CD8-positive, alpha-beta memory T cell (primary cell): ENCODE measurements at regions not wholly inside any gene's neighbourhood (a gene's known extent, or its start where the extent isn't known, plus 50 kb on each side); places are given as distances from the start of the nearest gene placed in this dataset.

Experiments
- CTCF ChIA-PET: fragments of 350-600 bp; sonication (Branson Sonifier 250); formaldehyde crosslinking; loops from one replicate; lab custom pipeline; 2021; ENCODE audit warnings: antibody characterized with exemption; lab: Charles Lee
- POLR2A ChIA-PET: fragments of 350-600 bp; sonication (Branson Sonifier 250); formaldehyde crosslinking; loops from one replicate; lab custom pipeline; 2021; ENCODE audit warnings: antibody characterized with exemption; lab: Charles Lee
- DNase-seq, 5 donors: peaks; one replicate each; pipeline versions ENCODE4 v3.0.0 to v3.0.0-alpha.2; 2020 to 2022; ENCODE audit warnings: mixed read lengths in 1 of 5
- H3K27ac ChIP-seq: one replicate; pipeline ENCODE4 v1.7.0; 2013; ENCODE audit warnings: low read depth, mild to moderate bottlenecking, low read length, moderate library complexity
- H3K27me3 ChIP-seq: 2 replicates; pipeline ENCODE4 v1.7.0; 2013; ENCODE audit warnings: low read length, mild to moderate bottlenecking; ENCODE audit not compliant: insufficient read depth, poor library complexity, severe bottlenecking
- H3K36me3 ChIP-seq: 2 replicates; pipeline ENCODE4 v1.7.0; 2013; ENCODE audit warnings: mild to moderate bottlenecking, low read length, moderate library complexity; ENCODE audit not compliant: insufficient read depth
- H3K4me1 ChIP-seq: 2 replicates; pipeline ENCODE4 v1.7.0; 2013; ENCODE audit warnings: mild to moderate bottlenecking, low read length, moderate library complexity; ENCODE audit not compliant: insufficient read depth
- H3K4me3 ChIP-seq: 2 replicates; pipeline ENCODE4 v1.7.0; 2013; ENCODE audit warnings: mild to moderate bottlenecking, low read length
- H3K9me3 ChIP-seq: 2 replicates; pipeline ENCODE4 v1.7.0; 2013; ENCODE audit warnings: mild to moderate bottlenecking, low read length
- H3K27ac Mint-ChIP-seq, 8 donors: one replicate each; pipeline ENCODE4 v1.8.0; 2020 to 2021; ENCODE audit warnings: mixed read lengths in 8 of 8, mild to moderate bottlenecking in 6 of 8, inconsistent platforms in 3 of 8, moderate library complexity in 3 of 8
- H3K27me3 Mint-ChIP-seq, 2 donors: one replicate each; pipeline ENCODE4 v1.8.0; 2020 to 2021; ENCODE audit warnings: mixed read lengths in 2 of 2, mild to moderate bottlenecking in 1 of 2, moderate library complexity in 1 of 2
- H3K36me3 Mint-ChIP-seq, 3 donors: one replicate each; pipeline ENCODE4 v1.8.0; 2020 to 2021; ENCODE audit warnings: mixed read lengths in 3 of 3, inconsistent platforms in 1 of 3, mild to moderate bottlenecking in 1 of 3
- H3K4me1 Mint-ChIP-seq, 3 donors: one replicate each; pipeline ENCODE4 v1.8.0; 2020 to 2021; ENCODE audit warnings: mixed read lengths in 3 of 3, inconsistent platforms in 1 of 3, mild to moderate bottlenecking in 1 of 3
- H3K4me3 Mint-ChIP-seq, 7 donors: one replicate each; pipeline ENCODE4 v1.8.0; 2020 to 2021; ENCODE audit warnings: mixed read lengths in 7 of 7, mild to moderate bottlenecking in 6 of 7, moderate library complexity in 4 of 7, inconsistent platforms in 2 of 7
- H3K9me3 Mint-ChIP-seq, 5 donors: one replicate each; pipeline ENCODE4 v1.8.0; 2020 to 2022; ENCODE audit warnings: mixed read lengths in 5 of 5, mild to moderate bottlenecking in 3 of 5, moderate library complexity in 2 of 5, inconsistent platforms in 1 of 5

DNA sequence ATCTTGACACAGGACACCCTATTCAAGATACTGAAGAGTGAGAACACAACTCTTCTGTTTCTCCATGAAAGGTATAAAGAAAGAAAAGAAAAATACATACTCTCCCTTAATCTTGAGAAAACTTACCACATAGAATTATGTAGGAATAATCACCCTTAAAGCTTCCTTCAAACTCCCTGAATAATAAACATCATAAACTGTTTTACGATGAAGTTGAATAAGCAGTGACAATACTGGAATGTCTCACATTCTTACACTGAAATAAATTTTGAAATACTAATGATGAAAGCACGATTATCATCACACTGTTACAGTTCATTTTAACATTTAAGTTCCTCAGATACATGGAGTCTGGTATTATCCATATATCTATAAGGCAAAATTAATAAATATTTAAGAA is 306.2 kb downstream of the IPMK start:
- H3K27me3 Mint-ChIP-seq = peaks cover 0 to 2% of the 10 kb centered on the region in 2 donors
- H3K27ac Mint-ChIP-seq = no peak overlapping the region
- CTCF ChIA-PET = no interaction called here

DNA sequence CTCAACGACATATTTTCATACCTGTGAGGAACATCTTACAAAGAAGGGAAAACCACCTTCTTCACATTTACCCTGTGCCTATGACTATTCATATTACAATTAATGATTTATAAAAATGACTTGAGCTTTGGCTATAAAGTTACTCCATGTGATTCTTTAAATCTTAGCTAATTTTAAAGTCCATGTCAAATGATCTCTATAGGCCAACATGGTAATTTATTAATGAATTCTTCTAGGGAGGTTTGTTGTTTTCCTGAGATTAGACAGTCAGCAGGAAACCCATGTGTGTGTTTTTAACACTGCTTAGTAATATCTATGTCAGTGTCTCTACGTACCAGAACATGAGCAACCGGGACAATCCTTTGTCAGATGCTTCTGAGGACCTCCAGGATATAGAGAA is 307.3 kb downstream of the IPMK start:
- Histone ChIP-seq H3K36me3 (no peaks in the 10 kb centered on the region), H3K9me3 (no peaks in the 10 kb centered on the region), H3K27me3 (no peaks in the 10 kb centered on the region), H3K27ac (no peak overlapping the region), H3K4me1 (no peaks in the 10 kb centered on the region), H3K4me3 (no peak overlapping the region)
- ChIA-PET CTCF (interaction anchor here (0.5 kb wide), 1 partner anchor 20 kb away, joined by 3 read pairs; no protein-coding TSS in a partner anchor), POLR2A (no interaction called here)
- peaks cover 0 to 2% of the 10 kb centered on the region in 2 donors for H3K27me3 Mint-ChIP-seq
- no peaks in the 10 kb centered on the region for H3K4me1 Mint-ChIP-seq
- no peak overlapping the region for H3K4me3 Mint-ChIP-seq
- no peak for DNase-seq
- H3K27ac Mint-ChIP-seq = no peak overlapping the region
- H3K36me3 Mint-ChIP-seq = no peaks in the 10 kb centered on the region
- peaks cover 0 to 8% (median 4%) of the 10 kb centered on the region in 5 donors for H3K9me3 Mint-ChIP-seq

More for the DNA sequence above, 306.2 kb downstream of the IPMK start:
- peaks cover 0 to 13% (median 4%) of the 10 kb centered on the region in 5 donors for H3K9me3 Mint-ChIP-seq
- no peaks in the 10 kb centered on the region for H3K36me3 ChIP-seq
- no peaks in the 10 kb centered on the region for H3K4me1 ChIP-seq
- POLR2A ChIA-PET = no interaction called here
- H3K27ac ChIP-seq = no peak overlapping the region
- H3K36me3 Mint-ChIP-seq = no peaks in the 10 kb centered on the region
- DNase-seq = no peak
- no peaks in the 10 kb centered on the region for H3K9me3 ChIP-seq
- H3K4me1 Mint-ChIP-seq = no peaks in the 10 kb centered on the region
- H3K4me3 ChIP-seq = no peak overlapping the region
- no peak overlapping the region for H3K4me3 Mint-ChIP-seq
- H3K27me3 ChIP-seq = no peaks in the 10 kb centered on the region

DNA sequence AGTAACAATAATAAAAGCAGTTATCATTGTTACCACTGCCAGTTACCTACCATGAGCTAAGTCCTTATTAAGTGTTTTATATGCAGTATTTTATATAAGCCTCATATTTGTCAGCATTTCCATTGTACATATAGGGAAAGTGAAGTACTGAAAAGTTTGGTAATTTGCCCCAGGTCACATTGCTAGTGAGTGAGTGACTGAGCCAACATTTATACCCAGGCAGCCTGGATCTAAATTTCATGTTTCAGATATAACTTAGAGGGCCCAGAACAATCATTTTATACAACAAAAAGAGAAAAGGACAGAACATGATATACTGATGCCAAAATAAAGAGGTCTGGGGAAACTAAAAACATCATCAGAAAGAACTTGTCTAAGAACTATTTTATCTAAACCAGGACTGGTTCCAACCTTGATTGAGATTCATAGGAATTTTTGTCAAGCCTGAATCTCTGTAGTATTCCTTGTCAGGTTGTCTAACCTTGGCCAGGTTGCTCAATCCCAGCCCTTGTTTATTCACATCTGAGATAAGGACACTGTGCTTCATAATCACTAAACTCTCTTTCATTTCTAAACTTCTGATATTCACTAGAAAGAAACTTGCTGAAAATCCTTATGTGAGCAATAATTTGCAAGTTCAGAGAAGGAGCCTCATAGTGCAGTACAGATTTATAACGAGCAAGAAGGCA is 308.2 kb downstream of the IPMK start:
- ChIA-PET CTCF (no interaction called here), POLR2A (no interaction called here)
- H3K9me3 Mint-ChIP-seq = peaks cover 0 to 8% (median 4%) of the 10 kb centered on the region in 5 donors
- Histone ChIP-seq H3K27ac (no peak overlapping the region), H3K4me1 (no peaks in the 10 kb centered on the region), H3K4me3 (no peak overlapping the region), H3K27me3 (no peaks in the 10 kb centered on the region), H3K9me3 (no peaks in the 10 kb centered on the region), H3K36me3 (no peaks in the 10 kb centered on the region)
- no peaks in the 10 kb centered on the region for H3K36me3 Mint-ChIP-seq
- H3K4me1 Mint-ChIP-seq = no peaks in the 10 kb centered on the region
- no peak overlapping the region for H3K27ac Mint-ChIP-seq
- H3K4me3 Mint-ChIP-seq = no peak overlapping the region
- H3K27me3 Mint-ChIP-seq = peaks cover 0 to 4% of the 10 kb centered on the region in 2 donors
- no peak for DNase-seq

DNA sequence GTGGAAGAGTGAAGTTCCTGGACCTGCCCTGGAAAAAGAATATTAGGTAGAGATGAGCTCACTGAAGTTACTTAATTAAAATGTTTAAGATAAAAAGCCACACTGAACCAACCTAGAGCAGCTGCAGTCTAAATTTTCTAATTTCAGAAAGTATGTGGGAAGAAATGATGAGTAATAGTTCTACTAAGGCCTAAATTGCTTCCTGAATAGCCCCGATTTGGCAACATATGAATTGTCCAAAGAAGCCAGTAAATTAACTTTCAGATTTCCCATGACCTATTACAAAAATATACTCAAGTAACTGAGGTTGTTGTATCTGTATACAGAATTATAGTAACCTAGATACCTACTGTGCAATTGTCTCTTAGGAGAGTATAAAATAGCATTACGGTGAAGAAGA is 312.6 kb downstream of the IPMK start:
- H3K9me3 ChIP-seq = no peaks in the 10 kb centered on the region
- DNase-seq = no peak
- H3K4me3 ChIP-seq = no peak overlapping the region
- no peak overlapping the region for H3K27ac ChIP-seq
- Mint-ChIP-seq H3K9me3 (peaks cover 0 to 2% (median 0%) of the 10 kb centered on the region in 5 donors), H3K4me3 (no peak overlapping the region), H3K27ac (no peak overlapping the region), H3K36me3 (no peaks in the 10 kb centered on the region), H3K27me3 (peaks cover 0 to 2% of the 10 kb centered on the region in 2 donors), H3K4me1 (no peaks in the 10 kb centered on the region)
- CTCF ChIA-PET = no interaction called here
- H3K36me3 ChIP-seq = no peaks in the 10 kb centered on the region
- no peaks in the 10 kb centered on the region for H3K4me1 ChIP-seq
- no peaks in the 10 kb centered on the region for H3K27me3 ChIP-seq
- POLR2A ChIA-PET = no interaction called here

DNA sequence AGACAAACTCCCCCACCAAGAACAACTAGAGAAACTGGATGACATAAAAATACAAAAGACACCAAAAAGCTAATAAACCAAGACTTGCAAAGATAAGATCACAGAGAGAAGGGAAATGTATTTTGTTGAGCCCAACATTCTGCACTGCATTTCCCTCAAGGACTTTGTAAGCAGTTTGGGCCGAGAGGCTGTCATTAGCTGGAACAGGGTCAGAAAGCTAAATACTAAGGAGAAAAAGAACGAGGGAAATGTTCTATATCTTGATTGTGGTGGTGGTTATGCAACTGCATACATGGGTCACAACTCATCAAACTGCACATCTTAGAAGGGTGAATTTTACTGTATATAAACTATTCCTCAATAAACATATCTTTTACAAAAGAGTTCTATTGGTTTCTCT is 315.0 kb downstream of the IPMK start:
- Mint-ChIP-seq H3K4me1 (no peaks in the 10 kb centered on the region), H3K36me3 (no peaks in the 10 kb centered on the region), H3K9me3 (peaks cover 0 to 2% (median 0%) of the 10 kb centered on the region in 5 donors), H3K27ac (no peak overlapping the region), H3K4me3 (no peak overlapping the region), H3K27me3 (peaks cover 0 to 2% of the 10 kb centered on the region in 2 donors)
- ChIA-PET CTCF (no interaction called here), POLR2A (no interaction called here)
- Histone ChIP-seq H3K9me3 (no peaks in the 10 kb centered on the region), H3K36me3 (no peaks in the 10 kb centered on the region), H3K4me1 (no peaks in the 10 kb centered on the region), H3K4me3 (no peak overlapping the region), H3K27ac (no peak overlapping the region), H3K27me3 (no peaks in the 10 kb centered on the region)
- no peak for DNase-seq

DNA sequence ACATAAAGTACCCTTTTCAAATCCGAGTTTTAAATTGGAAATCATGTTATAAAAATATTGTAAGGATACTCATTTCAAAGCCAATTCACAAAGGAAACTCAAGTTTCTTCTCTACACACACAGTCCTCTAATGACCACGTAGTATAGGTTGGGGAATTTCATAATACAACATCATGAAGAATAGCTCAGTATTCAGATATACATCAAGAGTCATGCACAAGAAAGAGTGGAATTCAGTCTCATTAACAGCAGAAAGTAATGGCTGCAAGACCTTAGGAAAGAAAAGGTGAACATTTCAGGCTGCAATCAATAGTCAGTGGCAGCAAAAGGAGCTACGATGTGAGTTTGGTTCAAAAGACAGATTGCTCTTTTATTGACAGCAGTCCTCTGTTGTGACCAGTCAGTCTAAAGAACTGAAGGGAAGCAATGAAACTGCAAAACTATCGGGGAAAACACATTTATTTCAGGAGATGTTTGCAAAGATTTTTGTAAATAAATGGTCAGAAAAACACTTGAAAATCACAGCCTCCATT is 317.2 kb downstream of the IPMK start:
- no peaks in the 10 kb centered on the region for H3K4me1 ChIP-seq
- no peak overlapping the region for H3K27ac ChIP-seq
- CTCF ChIA-PET = no interaction called here
- Mint-ChIP-seq H3K9me3 (peaks cover 0 to 2% (median 0%) of the 10 kb centered on the region in 5 donors), H3K4me1 (no peaks in the 10 kb centered on the region), H3K27ac (no peak overlapping the region), H3K36me3 (no peaks in the 10 kb centered on the region), H3K27me3 (peaks cover 0 to 2% of the 10 kb centered on the region in 2 donors), H3K4me3 (no peak overlapping the region)
- POLR2A ChIA-PET = no interaction called here
- DNase-seq = no peak
- no peaks in the 10 kb centered on the region for H3K9me3 ChIP-seq
- no peaks in the 10 kb centered on the region for H3K36me3 ChIP-seq
- H3K4me3 ChIP-seq = no peak overlapping the region
- H3K27me3 ChIP-seq = no peaks in the 10 kb centered on the region

DNA sequence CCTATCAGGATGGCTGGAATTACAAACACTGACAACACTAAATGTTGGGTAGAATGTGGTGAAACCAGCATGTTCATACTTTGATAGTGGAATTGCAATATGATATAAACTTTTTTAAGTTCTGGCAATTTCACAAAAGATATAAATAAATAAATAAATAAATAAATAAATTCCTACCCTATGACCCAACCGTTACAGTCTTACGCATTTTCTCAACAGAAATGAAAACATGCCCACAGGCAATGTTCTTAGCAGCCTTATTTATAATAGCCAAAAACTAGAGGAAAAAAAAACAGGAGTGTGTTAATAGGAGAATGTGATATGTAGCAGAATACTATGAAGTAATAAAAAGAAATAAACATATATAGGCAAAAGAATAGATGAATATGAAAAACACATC is 318.9 kb downstream of the IPMK start:
- Histone ChIP-seq H3K4me1 (no peaks in the 10 kb centered on the region), H3K4me3 (no peak overlapping the region), H3K27ac (no peak overlapping the region), H3K36me3 (no peaks in the 10 kb centered on the region), H3K27me3 (no peaks in the 10 kb centered on the region), H3K9me3 (no peaks in the 10 kb centered on the region)
- H3K9me3 Mint-ChIP-seq = no peaks in the 10 kb centered on the region
- DNase-seq = no peak
- ChIA-PET CTCF (no interaction called here), POLR2A (no interaction called here)
- no peaks in the 10 kb centered on the region for H3K36me3 Mint-ChIP-seq
- no peak overlapping the region for H3K27ac Mint-ChIP-seq
- H3K27me3 Mint-ChIP-seq = no peaks in the 10 kb centered on the region
- H3K4me3 Mint-ChIP-seq = no peak overlapping the region
- H3K4me1 Mint-ChIP-seq = no peaks in the 10 kb centered on the region

DNA sequence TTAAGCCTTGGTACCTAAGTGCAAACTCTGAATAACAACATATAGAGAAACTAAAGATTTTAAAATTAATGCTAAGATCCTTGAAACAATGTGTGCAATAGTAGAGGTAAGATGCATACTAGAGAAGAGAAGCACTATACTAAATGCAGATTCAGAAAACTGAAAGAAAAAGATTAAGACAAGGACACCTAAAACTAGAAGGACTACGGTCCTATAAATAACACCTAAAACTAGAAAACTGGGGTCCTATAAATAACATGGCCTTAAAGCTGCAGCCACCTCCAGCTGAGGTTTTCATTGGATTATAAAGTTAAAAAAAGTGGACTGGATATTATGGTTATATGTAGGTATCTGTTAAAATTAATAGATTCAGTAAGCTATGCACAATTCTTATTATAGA is 320.9 kb downstream of the IPMK start:
- no peak for DNase-seq
- no peaks in the 10 kb centered on the region for H3K36me3 ChIP-seq
- POLR2A ChIA-PET = no interaction called here
- H3K4me1 Mint-ChIP-seq = no peaks in the 10 kb centered on the region
- no peaks in the 10 kb centered on the region for H3K9me3 ChIP-seq
- no peaks in the 10 kb centered on the region for H3K4me1 ChIP-seq
- CTCF ChIA-PET = no interaction called here
- no peak overlapping the region for H3K27ac ChIP-seq
- H3K9me3 Mint-ChIP-seq = peaks cover 0 to 4% (median 0%) of the 10 kb centered on the region in 5 donors
- no peaks in the 10 kb centered on the region for H3K27me3 ChIP-seq
- H3K4me3 Mint-ChIP-seq = no peak overlapping the region
- H3K36me3 Mint-ChIP-seq = no peaks in the 10 kb centered on the region
- H3K27ac Mint-ChIP-seq = no peak overlapping the region
- no peaks in the 10 kb centered on the region for H3K27me3 Mint-ChIP-seq
- H3K4me3 ChIP-seq = no peak overlapping the region
